ENCODE measurements at regions not wholly inside any gene's neighbourhood (a gene's known extent, or its start where the extent isn't known, plus 50 kb on each side); places are given as distances from the start of the nearest gene placed in this dataset.

GRCh38 chr4:105075045-105075444, 71.6 kb upstream of the TET2 start:
- CTCF ChIA-PET: no interaction called here

GRCh38 chr4:105088110-105088879, 58.4 kb upstream of the TET2 start:
- no peak for ATAC-seq
- WGBS (ENCODE audit: missing lambda C conversion rate): 19% methylated on average over 10 of the region's 10 CpGs
- ChIA-PET CTCF (no interaction called here), POLR2A (no interaction called here)
- Histone ChIP-seq H3K4me3 (no peak overlapping the region), H3K4me2 (no peak overlapping the region), H3K9me3 (no peaks in the 10 kb centered on the region), H3K27ac (no peak overlapping the region), H3K4me1 (no peaks in the 10 kb centered on the region)
- TF ChIP-seq CBX8 (IDR thresholded peaks at IDR 0.05): no peak
- TF ChIP-seq SREBF2 (IDR thresholded peaks at IDR 0.05): no peak
- TF ChIP-seq ZNF302 (CRISPR knock-in tag; IDR thresholded peaks at IDR 0.05): no peak
- TF ChIP-seq CEBPB (IDR thresholded peaks at IDR 0.05): no peak
- TF ChIP-seq NPAS2 (CRISPR knock-in tag; IDR thresholded peaks at IDR 0.05; ENCODE audit: borderline replicate concordance): no peak
- no peak for TF ChIP-seq RFX5 (IDR thresholded peaks at IDR 0.05)
- TF ChIP-seq ZSCAN20 (CRISPR knock-in tag; IDR thresholded peaks at IDR 0.05): no peak
- TF ChIP-seq ZFP36 (IDR thresholded peaks at IDR 0.05; ENCODE audit: borderline replicate concordance, partially characterized antibody): no peak
- no peak for TF ChIP-seq MAZ (IDR thresholded peaks at IDR 0.05; ENCODE audit: borderline replicate concordance, low read depth, low read length)
- no peak for TF ChIP-seq ESRRA (IDR thresholded peaks at IDR 0.05; ENCODE audit: borderline replicate concordance, low read length)
- no peak for TF ChIP-seq MYC (IDR thresholded peaks at IDR 0.05; ENCODE audit: borderline replicate concordance, low read length)
- TF ChIP-seq SMC3 (IDR thresholded peaks at IDR 0.05): no peak
- TF ChIP-seq CBX2 (IDR thresholded peaks at IDR 0.05; ENCODE audit: borderline replicate concordance, low read depth): no peak
- TF ChIP-seq CHD4 (IDR thresholded peaks at IDR 0.05; ENCODE audit: borderline replicate concordance): no peak
- no peak for TF ChIP-seq HMGXB4 (CRISPR knock-in tag; IDR thresholded peaks at IDR 0.05; ENCODE audit: borderline replicate concordance)
- no peak for TF ChIP-seq JUNB (IDR thresholded peaks at IDR 0.05)
- DNase-seq (ENCODE audit: low read depth in 1 of 2, low spot score in 1 of 2): peak in 1 of 2 experiments; percentile 5
- FAIRE-seq: no peak

More at GRCh38 chr4:105075045-105075444, 71.6 kb upstream of the TET2 start:
- 3% methylated on average over 2 of the region's 2 CpGs for whole genome bisulfite sequencing (ENCODE audit: missing lambda C conversion rate)
- TF ChIP-seq CBX2 (IDR thresholded peaks at IDR 0.05; ENCODE audit: borderline replicate concordance, low read depth) (no peak), HMGXB4 (CRISPR knock-in tag; IDR thresholded peaks at IDR 0.05; ENCODE audit: borderline replicate concordance) (no peak), MYC (IDR thresholded peaks at IDR 0.05; ENCODE audit: borderline replicate concordance, low read length) (no peak), NFE2L2 (conservative IDR thresholded peaks at IDR 0.05; ENCODE audit: low read length) (no peak), ATOH8 (CRISPR knock-in tag; IDR thresholded peaks at IDR 0.05; ENCODE audit: low read depth) (no peak), SMC3 (IDR thresholded peaks at IDR 0.05) (no peak), ELK1 (IDR thresholded peaks at IDR 0.05; ENCODE audit: low read depth, low read length) (no peak), HOXB13 (CRISPR knock-in tag; IDR thresholded peaks at IDR 0.05; ENCODE audit: low read depth) (no peak), HOXA7 (CRISPR knock-in tag; IDR thresholded peaks at IDR 0.05) (no peak)
- H3K9me3 ChIP-seq: no peaks in the 10 kb centered on the region
- POLR2A ChIA-PET: no interaction called here
- H3K27ac ChIP-seq: no peak overlapping the region
- H3K4me2 ChIP-seq: no peak overlapping the region
- ATAC-seq (no peak), DNase-seq (ENCODE audit: low read depth in 1 of 2, low spot score in 1 of 2) (no peak), FAIRE-seq (no peak)
- no peaks in the 10 kb centered on the region for H3K4me1 ChIP-seq
- H3K4me3 ChIP-seq: no peak overlapping the region

All from A549 (cell line).